Esophagus mucosa (tissue), 1 donor: ENCODE measurements at regions not wholly inside any gene's neighbourhood (a gene's known extent, or its start where the extent isn't known, plus 50 kb on each side); places are given as distances from the start of the nearest gene placed in this dataset.

ENCODE experiments used
- ATAC-seq: fragments of 200-7000 bp; cut with Tn5 transposase; one replicate; pipeline ENCODE4 v1.9.1; 2020
- donor health status: DM: yes; HTN: yes; CAD: no.

- no peak for ATAC-seq
Observed at GRCh38 chr6:153872946-153873345, 166.1 kb upstream of the OPRM1 start.

DNA sequence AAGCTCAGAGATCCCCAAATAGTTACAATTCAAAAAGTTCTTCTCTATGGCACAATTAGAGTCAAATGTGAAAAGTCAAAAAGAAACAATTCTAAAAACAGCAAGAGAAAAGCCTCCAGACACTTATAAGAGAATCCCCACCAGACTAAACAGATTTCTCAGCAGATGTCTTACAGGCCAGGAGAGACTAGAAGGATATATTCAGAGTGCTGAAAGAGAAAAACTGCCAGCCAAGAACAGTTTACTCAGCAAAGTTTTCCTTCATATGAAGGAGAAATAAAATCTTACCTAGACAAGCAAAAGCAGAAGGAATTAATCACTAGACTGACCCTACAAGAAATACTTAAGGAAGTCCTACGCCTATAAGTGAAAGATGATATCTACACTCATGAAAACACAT lies 176.1 kb upstream of the OPRM1 start:
- no peak for ATAC-seq

DNA sequence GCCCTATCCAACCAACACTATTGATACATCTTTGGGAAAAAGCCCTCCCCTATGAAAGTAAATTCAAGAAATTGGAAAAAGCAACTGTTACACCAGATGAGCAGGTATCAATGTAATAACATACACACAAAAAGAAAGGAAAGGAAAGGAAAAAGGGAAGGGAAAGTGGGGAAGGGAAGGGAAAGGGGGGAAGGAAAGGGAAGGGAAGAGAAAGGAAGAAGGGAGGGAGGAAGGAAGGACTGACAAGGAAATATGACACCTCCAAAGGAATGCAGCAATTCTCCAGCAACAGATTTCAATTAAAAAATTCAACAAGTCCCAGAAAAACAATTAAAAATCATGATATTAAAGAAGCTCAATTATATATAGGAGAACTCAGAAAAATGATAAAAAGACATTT lies 176.9 kb upstream of the OPRM1 start:
- ATAC-seq, result no peak

DNA sequence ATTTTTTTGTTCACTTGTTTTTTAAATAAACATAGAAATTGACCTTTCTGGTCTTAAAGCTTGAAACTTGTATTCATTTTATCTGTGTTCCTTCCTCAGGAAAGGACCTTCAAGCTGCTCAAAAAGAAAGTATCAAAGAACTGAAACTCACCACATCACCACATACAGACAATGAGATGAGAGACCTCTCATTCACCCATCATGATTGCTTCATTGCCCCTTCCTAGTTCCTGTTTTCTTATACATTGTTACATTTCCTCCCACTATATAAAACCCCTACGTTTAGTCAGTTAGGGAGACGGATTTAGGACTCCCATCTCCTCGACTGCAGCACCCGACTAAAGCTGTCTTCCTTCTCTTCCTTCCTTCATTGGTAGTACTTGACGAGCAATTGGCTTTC lies 180.5 kb upstream of the OPRM1 start:
- no peak for ATAC-seq

DNA sequence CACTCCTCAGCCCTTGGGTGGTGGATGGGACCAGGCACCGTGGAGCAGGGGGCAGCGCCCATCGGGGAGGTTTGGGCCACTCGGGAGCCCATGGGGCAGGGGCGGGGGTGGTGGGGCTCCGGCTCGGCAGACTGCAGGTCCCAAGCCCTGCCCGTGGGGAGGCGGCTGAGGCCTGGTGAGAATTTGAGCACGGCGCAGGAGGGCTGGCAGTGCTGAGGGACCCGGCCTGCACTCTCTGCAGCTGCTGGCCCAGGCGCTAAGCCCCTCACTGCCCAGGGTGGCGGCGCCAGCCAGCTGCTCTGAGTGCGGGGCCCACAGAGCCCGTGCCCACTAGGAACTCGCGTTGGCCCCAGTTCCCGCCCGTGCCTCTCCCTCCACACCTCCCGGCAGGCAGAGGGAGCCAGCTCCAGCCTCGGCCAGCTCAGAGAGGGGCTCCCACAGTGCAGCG lies 182.1 kb upstream of the OPRM1 start:
- no peak for ATAC-seq

DNA sequence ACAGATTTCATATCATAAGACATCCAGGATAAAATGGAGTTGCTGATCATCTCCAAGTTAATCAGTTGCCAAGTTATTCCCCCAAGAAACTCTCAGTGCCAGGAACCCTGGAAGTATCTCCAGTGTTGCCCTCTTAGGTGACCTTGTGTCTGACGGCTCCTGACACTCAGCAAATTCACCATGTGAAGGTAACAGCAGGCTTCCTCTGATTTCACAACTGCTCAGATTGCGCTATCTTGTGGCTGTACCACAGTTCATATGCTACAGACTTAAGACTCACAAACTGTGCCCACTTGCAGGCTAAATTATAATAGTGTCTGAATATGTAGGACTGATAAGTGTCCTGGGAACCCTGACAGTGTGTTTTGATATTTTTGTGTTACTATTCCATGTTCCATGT lies 186.6 kb upstream of the OPRM1 start:
- ATAC-seq, result no peak

GRCh38 chr6:153852034-153852433 lies 187.0 kb upstream of the OPRM1 start:
- no peak for ATAC-seq

DNA sequence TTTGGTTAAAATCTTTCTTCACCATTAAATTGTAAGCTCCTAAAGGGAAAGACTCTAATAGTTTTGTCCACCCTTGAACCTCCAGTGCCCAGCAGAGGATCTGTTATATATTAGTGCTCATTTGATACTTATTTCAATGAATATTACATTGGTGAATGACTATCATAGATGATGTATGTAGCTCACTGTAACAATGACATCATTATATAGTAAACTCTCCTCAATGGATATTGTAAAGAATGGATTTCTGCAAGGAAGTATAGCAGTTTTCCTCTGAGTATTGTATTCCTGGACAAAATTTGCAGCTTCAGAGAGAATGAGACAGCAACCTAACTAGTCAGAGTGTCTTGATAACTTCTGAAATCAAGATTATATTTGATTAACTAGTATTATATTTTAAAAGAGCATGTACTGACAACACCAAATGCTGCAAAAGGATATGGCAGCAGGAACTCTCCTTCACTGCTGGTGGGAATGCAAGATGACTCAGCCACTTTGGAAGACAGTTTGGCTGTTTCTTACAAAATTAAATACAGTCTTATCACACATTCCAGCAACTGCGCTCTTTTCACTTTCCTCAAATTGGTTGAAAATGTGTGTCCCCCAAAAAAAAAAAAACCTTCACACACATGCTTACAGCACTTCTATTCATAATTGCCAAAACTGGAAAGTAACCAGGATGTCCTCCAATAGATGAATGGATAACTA lies 189.8 kb upstream of the OPRM1 start:
- no peak for ATAC-seq

GRCh38 chr6:153843420-153843819 lies 195.6 kb upstream of the OPRM1 start:
- ATAC-seq, result no peak

- no peak for ATAC-seq
Observed at GRCh38 chr6:153842491-153842890, 196.5 kb upstream of the OPRM1 start.

GRCh38 chr6:153840039-153840850 lies 198.8 kb upstream of the OPRM1 start:
- ATAC-seq, result no peak

- no peak for ATAC-seq
Observed at GRCh38 chr6:153832543-153832942, 206.5 kb upstream of the OPRM1 start.

DNA sequence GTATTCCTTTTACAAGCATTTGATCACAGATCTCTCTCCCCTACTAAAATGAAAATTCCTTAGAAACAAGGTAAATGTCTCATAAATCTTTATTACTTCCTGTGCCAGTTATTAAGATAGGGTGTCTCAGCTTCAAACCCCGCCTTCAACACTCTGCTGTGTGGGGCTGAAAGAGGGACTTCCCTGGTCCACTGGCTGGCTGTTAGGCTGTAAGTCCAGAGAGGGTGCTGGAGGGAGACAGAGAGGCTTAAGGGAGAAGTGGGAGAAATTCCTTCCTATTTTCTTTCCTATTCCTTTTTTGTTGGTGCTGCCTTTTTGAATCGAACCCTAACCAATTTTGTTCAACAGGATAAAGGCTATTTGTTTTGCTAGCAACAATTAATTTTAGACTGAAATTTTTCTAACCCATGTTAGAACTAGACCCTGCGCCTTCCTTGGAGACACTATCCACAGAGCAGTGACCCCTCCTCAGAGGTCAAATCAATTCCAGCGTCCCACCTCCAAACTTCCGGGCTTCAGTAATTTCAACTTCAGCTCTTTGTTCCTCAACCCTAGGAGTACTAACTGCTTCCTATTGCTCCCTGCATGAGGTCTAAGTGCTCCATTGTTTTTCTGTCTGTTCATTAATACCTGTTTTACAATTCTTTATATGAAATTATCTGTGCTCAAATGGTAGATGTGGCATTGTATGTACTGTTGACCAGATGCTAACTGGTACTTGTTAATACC lies 207.5 kb upstream of the OPRM1 start:
- ATAC-seq, result no peak

DNA sequence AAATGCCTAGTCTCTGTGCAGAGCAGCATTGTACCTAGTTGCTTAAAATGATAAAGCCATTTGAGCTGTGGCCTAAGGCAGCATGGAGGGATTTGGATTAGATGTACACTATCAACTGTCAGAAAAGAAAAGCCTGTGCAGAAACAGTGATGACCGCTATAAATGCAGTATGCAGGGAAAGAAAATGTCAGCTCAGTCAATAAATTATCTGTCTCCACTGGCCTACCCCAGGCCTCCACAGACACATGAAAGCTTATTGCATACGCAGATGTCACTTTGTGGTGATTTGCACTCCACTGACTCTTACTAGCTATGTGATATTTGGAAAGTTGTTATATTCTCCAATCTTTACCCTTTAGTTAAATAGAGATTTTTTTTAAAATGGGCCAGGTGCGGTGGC lies 221.9 kb upstream of the OPRM1 start:
- ATAC-seq, result no peak

GRCh38 chr6:153816366-153816765 lies 222.7 kb upstream of the OPRM1 start:
- no peak for ATAC-seq

GRCh38 chr6:153814136-153814535 lies 224.9 kb upstream of the OPRM1 start:
- ATAC-seq, result no peak

- ATAC-seq, result no peak
Observed at GRCh38 chr6:153804755-153805330, 234.2 kb upstream of the OPRM1 start.

- no peak for ATAC-seq
Observed at GRCh38 chr6:153801917-153802316, 237.1 kb upstream of the OPRM1 start.

DNA sequence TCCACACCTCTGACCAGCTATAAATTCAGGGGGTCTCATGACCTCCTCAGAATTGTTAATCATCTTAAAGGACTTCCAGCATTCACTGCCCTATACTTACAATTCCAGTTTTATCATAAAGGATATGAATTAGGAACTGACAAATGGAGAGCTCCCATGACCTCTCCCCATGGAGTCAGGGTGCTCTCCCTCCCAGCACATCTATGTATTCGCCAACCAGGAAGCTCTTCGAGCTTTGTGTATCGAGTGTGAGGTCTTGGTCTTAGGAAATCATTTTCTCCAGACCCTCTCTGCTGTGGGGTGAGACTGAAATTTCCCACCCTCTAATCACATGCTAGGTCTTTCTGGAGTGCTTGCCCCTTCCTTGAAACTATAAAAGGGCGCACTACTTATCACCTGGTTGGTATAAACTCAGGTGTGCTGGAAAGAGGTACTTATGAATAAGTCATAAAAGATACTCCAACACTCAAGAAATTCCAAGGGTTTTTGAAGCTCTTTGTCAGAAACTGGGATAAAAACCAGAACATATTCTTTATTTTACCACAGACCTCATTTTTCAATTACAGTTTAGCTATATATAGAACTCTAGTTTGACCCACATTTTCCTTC lies 238.4 kb upstream of the OPRM1 start:
- no peak for ATAC-seq

DNA sequence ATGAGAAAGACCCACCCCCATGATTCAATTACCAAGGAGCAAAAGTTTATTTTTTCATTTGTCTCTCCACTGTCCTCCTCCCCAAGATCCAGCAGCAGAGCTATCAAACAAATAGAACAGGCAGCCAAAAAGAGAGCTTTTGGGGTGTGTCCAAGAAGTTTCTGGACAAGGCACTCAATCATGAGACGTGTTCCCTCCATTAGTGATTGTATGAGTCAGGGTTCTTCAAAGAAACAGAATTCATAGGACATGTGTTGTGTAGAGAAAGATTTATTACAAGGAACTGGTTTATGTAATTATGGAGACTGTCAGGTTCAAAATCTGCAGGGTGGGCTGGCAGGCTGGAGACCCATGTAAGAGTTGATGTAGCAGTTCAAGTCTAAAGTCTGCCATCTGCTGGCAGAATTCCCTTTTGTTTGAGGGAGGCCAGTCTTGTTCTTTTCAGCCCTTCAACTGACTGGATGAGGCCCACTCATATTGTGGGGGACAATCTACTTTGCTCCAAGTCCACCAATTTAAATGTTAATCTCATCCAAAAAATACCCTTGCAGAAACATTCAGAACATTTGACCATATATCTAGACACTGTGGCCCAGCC lies 248.1 kb upstream of the OPRM1 start:
- ATAC-seq, result no peak

GRCh38 chr6:153790048-153790447 lies 249.0 kb upstream of the OPRM1 start:
- ATAC-seq, result no peak

DNA sequence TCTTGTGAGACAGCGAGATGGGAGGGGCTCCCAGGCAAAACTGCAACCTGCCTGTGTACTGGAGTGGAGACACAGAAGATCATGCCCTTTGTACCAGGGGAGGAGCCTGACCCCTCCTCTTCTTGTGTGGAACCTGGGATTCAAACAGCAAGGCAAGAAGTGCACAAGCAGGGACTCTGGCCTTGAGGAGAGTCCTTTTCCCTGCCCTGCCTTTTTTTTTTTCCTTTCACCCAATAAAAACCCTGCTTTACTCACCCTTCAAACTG lies 251.8 kb upstream of the OPRM1 start:
- ATAC-seq, result no peak

GRCh38 chr6:153781306-153781705 lies 257.7 kb upstream of the OPRM1 start:
- ATAC-seq, result no peak
